ENCODE measurements at regions not wholly inside any gene's neighbourhood (a gene's known extent, or its start where the extent isn't known, plus 50 kb on each side); places are given as distances from the start of the nearest gene placed in this dataset.

DNA sequence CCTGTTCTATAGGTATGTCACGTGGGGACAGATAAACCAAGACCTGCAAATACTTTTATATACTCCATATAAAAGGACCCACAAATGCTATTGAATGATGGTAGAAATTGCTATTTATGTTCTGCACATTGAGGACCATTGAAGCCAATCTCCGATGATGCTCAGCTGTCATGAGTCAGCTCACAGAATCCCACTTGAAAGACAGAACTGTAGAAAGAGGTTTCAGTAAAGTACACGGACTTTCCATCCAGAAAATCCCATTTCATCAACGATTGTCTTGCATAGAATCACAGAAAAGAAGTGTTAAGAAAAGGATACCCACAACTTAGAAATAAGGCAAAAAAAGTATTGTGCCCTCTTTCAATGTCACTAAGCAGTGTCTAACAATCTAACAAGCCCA is 169.0 kb upstream of the COPS8 start:
- TF ChIP-seq YY1 (IDR thresholded peaks at IDR 0.05; ENCODE audit: insufficient read depth, insufficient read length) (no peak), SUZ12 (IDR thresholded peaks at IDR 0.05; ENCODE audit: extremely low read depth, insufficient read depth, insufficient read length) (no peak)

Data from NT2/D1 (cell line).